ENCODE measurements at regions not wholly inside any gene's neighbourhood (a gene's known extent, or its start where the extent isn't known, plus 50 kb on each side); places are given as distances from the start of the nearest gene placed in this dataset.

- H3K4me1 Mint-ChIP-seq = peaks cover 2% of the 10 kb centered on the region
- H3K9me3 ChIP-seq (ENCODE audit: control insufficient read depth, low read length, poor library complexity, severe bottlenecking) = no peaks in the 10 kb centered on the region
- no peak for DNase-seq
- peaks cover 4% of the 10 kb centered on the region for H3K36me3 Mint-ChIP-seq (ENCODE audit: low read depth)
- H3K27me3 Mint-ChIP-seq = peaks cover 24% of the 10 kb centered on the region
- ATAC-seq = no peak
- H3K27ac Mint-ChIP-seq = no peak overlapping the region
- H3K4me3 Mint-ChIP-seq = no peak overlapping the region
Measured at GRCh38 chr6:125480571-125480970, 178.8 kb upstream of the HDDC2 start.

GRCh38 chr6:125481056-125481455 lies 179.3 kb upstream of the HDDC2 start:
- H3K27ac Mint-ChIP-seq = no peak overlapping the region
- no peak overlapping the region for H3K4me3 Mint-ChIP-seq
- DNase-seq (no peak), ATAC-seq (no peak)
- H3K4me1 Mint-ChIP-seq = peaks cover 2% of the 10 kb centered on the region
- peaks cover 20% of the 10 kb centered on the region for H3K27me3 Mint-ChIP-seq
- no peaks in the 10 kb centered on the region for H3K9me3 ChIP-seq (ENCODE audit: control insufficient read depth, low read length, poor library complexity, severe bottlenecking)
- H3K36me3 Mint-ChIP-seq (ENCODE audit: low read depth) = peaks cover 4% of the 10 kb centered on the region

GRCh38 chr6:125485757-125486156 lies 184.0 kb upstream of the HDDC2 start:
- peaks cover 29% of the 10 kb centered on the region for H3K27me3 Mint-ChIP-seq
- H3K4me1 Mint-ChIP-seq = peaks cover 2% of the 10 kb centered on the region
- no peak overlapping the region for H3K4me3 Mint-ChIP-seq
- DNase-seq (no peak), ATAC-seq (no peak)
- peaks cover 4% of the 10 kb centered on the region for H3K36me3 Mint-ChIP-seq (ENCODE audit: low read depth)
- H3K27ac Mint-ChIP-seq = no peak overlapping the region
- no peaks in the 10 kb centered on the region for H3K9me3 ChIP-seq (ENCODE audit: control insufficient read depth, low read length, poor library complexity, severe bottlenecking)

DNA sequence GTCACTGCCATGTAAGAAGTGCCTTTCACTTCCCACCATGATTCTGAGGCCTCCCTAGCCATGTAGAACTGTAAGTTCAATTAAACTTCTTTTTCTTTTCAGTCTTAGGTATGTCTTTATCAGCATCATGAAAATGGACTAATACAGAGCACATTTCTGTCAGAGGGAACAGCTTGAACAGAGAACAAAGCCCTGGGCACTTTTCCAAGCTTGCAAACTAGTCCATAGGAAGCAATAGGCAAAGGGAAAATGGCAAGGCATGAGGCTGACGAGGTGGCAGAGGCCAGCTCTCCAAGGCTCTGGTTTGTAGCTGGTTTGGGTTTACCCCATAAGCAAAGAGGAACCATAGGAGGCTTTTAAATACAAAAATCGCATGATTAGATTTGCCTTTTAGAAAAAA lies 185.1 kb upstream of the HDDC2 start:
- Mint-ChIP-seq H3K4me1 (peaks cover 2% of the 10 kb centered on the region), H3K27ac (no peak overlapping the region), H3K36me3 (ENCODE audit: low read depth) (peaks cover 4% of the 10 kb centered on the region), H3K4me3 (no peak overlapping the region), H3K27me3 (peaks cover 39% of the 10 kb centered on the region)
- H3K9me3 ChIP-seq (ENCODE audit: control insufficient read depth, low read length, poor library complexity, severe bottlenecking) = no peaks in the 10 kb centered on the region
- DNase-seq (no peak), ATAC-seq (no peak)

DNA sequence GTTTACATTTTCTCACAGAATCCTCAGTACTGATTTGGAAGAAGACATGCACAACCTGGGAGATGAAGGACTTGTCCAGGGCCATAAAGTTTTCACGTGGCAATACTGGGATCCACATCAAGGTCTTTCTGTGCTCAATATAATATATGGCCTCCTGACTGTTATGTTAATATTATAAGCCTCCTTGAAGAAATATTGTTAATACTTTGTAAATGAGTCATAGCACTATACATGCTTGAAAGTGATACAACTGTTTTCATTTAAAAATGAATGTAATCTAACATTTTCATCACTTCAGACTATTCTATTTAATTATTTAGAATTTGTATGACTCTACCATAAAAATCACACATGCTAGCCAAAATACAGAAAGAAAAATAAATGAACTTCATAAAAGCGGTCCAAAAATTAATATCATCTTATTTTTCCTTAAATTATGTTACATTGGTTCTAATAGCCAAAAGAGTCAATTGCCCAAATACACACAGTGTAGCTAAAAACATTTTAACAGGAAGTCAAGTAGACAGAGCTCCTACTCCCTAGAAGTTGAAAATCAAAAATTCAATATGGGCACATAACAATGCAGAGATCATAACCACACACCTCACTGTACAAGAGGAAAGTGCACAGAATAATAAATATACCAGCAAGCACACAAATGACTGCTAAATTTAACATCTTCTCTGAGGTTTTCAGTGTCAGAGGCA lies 188.0 kb upstream of the HDDC2 start:
- H3K36me3 Mint-ChIP-seq (ENCODE audit: low read depth) = peaks cover 2% of the 10 kb centered on the region
- H3K27me3 Mint-ChIP-seq = peaks cover 29% of the 10 kb centered on the region
- no peaks in the 10 kb centered on the region for H3K9me3 ChIP-seq (ENCODE audit: control insufficient read depth, low read length, poor library complexity, severe bottlenecking)
- no peak overlapping the region for H3K27ac Mint-ChIP-seq
- ATAC-seq (no peak), DNase-seq (no peak)
- no peak overlapping the region for H3K4me3 Mint-ChIP-seq
- no peaks in the 10 kb centered on the region for H3K4me1 Mint-ChIP-seq

DNA sequence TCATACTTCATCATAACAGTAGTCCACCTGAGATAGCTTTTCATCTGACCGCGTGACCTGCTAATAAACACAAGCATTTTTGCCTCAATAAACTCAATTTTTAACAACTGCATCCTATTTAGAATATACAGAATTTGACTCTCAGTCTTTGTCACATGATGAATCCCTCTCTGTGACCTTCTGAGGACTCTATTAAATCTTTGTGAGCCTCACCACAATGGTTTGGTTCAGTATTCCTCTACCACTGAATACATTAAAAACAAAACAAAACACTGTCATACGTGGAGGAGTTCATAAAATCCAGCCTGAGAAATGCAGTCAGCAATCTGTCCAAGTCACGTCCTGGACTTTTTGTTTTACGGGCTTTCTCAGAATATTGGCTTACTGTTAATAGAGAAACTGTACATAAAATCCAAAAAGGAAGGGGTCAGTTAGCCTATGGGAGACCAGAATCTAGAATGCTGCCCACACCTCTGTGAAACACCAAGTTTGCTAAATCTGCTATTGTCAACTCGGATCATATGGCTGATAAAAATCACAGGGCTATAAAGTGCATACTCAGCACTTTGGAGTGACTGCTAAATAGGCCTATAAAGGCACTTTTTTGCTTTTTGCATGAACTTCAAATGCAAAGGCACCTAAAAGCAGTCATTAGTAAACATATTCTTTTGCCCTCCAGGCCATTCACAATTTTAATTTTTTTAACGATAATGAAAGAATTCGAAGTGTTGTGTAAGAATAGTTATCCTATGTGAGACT lies 190.3 kb upstream of the HDDC2 start:
- H3K27me3 Mint-ChIP-seq = peaks cover 25% of the 10 kb centered on the region
- H3K27ac Mint-ChIP-seq = no peak overlapping the region
- no peak for ATAC-seq
- DNase-seq = no peak
- H3K4me1 Mint-ChIP-seq = no peaks in the 10 kb centered on the region
- no peaks in the 10 kb centered on the region for H3K9me3 ChIP-seq (ENCODE audit: control insufficient read depth, low read length, poor library complexity, severe bottlenecking)
- peaks cover 2% of the 10 kb centered on the region for H3K36me3 Mint-ChIP-seq (ENCODE audit: low read depth)
- H3K4me3 Mint-ChIP-seq = no peak overlapping the region

DNA sequence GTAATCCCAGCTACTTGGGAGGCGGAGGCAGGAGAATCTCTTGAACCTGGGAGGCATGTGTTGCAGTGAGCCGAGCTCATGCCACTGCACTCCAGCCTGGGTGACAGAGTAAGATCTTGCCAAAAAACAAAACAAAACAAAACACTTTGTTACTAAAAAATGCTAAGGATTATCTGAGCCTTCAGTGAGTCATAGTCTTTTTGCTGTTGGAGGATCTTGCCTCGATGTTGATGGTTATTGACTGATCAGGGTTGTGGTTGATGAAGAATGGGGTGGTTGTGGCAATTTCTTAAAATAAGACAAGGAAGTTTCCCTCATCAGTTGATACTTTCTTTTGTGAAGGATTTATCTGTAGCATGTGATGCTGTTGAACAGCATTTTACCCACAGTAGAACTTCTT lies 196.8 kb upstream of the HDDC2 start:
- peaks cover 8% of the 10 kb centered on the region for H3K27me3 Mint-ChIP-seq
- no peaks in the 10 kb centered on the region for H3K9me3 ChIP-seq (ENCODE audit: control insufficient read depth, low read length, poor library complexity, severe bottlenecking)
- DNase-seq (no peak), ATAC-seq (no peak)
- no peaks in the 10 kb centered on the region for H3K4me1 Mint-ChIP-seq
- H3K36me3 Mint-ChIP-seq (ENCODE audit: low read depth) = no peaks in the 10 kb centered on the region
- no peak overlapping the region for H3K27ac Mint-ChIP-seq
- no peak overlapping the region for H3K4me3 Mint-ChIP-seq

- no peak for ATAC-seq
Measured at GRCh38 chr6:125499535-125499934, 197.8 kb upstream of the HDDC2 start.

DNA sequence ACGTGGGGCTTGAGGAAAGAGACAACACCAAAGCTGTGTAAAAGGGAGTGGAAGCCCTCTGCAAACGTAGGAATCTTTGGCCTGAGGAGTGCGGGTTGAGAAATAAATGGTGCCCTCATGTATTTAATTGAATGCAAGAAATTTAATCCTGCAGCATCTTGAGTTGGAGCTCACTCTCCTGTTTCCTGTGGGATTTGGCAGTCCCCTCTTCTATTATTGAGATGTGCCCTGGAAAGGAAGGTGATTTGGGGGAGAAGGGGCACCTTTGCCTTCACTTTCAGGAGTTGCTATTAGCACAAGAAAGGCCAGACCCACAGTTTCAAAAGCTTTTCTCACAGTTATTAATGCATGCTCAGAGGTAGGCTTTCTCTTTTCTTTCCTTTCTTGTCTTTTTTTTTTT lies 201.4 kb upstream of the HDDC2 start:
- peaks cover 18% of the 10 kb centered on the region for H3K27me3 Mint-ChIP-seq
- H3K4me3 Mint-ChIP-seq = no peak overlapping the region
- H3K9me3 ChIP-seq (ENCODE audit: control insufficient read depth, low read length, poor library complexity, severe bottlenecking) = no peaks in the 10 kb centered on the region
- H3K36me3 Mint-ChIP-seq (ENCODE audit: low read depth) = no peaks in the 10 kb centered on the region
- no peak for ATAC-seq
- DNase-seq = no peak
- H3K4me1 Mint-ChIP-seq = no peaks in the 10 kb centered on the region
- no peak overlapping the region for H3K27ac Mint-ChIP-seq

More at GRCh38 chr6:125499535-125499934, 197.8 kb upstream of the HDDC2 start:
- H3K27me3 Mint-ChIP-seq = peaks cover 13% of the 10 kb centered on the region
- no peak for DNase-seq
- no peak overlapping the region for H3K27ac Mint-ChIP-seq
- no peaks in the 10 kb centered on the region for H3K9me3 ChIP-seq (ENCODE audit: control insufficient read depth, low read length, poor library complexity, severe bottlenecking)
- H3K4me1 Mint-ChIP-seq = no peaks in the 10 kb centered on the region
- H3K36me3 Mint-ChIP-seq (ENCODE audit: low read depth) = no peaks in the 10 kb centered on the region
- H3K4me3 Mint-ChIP-seq = no peak overlapping the region

DNA sequence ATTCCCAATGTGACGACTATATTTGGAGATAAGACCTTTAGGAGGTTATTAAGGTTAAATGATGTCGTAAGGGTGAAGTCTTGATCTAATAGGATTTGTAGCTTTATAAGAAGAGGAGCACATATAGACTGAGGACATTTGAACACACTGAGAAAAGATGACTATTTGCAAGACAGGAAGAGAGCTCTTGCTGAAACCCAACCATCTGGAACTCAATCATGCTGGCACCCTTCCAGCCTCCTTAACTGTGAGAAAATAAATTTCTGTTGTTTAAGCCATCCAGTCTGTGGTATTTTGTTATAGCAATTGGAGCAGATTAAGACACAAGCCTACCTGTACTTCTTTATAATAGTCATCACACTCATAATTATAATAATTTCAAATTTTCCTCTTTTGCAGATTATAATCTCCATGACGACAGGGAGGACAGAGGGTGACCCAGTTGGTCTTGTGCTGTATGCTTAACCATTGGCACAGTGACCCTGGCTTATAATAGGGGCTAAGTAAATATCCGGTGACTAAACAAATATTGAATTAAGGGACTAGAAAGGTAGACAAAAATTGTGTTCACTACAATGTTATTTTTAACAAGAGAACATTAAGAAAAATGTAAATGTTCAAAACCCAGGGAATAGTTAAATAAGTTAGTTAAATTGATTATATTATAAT lies 206.4 kb upstream of the HDDC2 start:
- Mint-ChIP-seq H3K27ac (no peak overlapping the region), H3K27me3 (peaks cover 26% of the 10 kb centered on the region), H3K4me3 (no peak overlapping the region), H3K4me1 (no peaks in the 10 kb centered on the region), H3K36me3 (ENCODE audit: low read depth) (no peaks in the 10 kb centered on the region)
- no peaks in the 10 kb centered on the region for H3K9me3 ChIP-seq (ENCODE audit: control insufficient read depth, low read length, poor library complexity, severe bottlenecking)
- ATAC-seq (no peak), DNase-seq (no peak)

- no peak for DNase-seq
- H3K4me3 Mint-ChIP-seq = no peak overlapping the region
- ATAC-seq = no peak
- peaks cover 24% of the 10 kb centered on the region for H3K27me3 Mint-ChIP-seq
- no peak overlapping the region for H3K27ac Mint-ChIP-seq
- no peaks in the 10 kb centered on the region for H3K36me3 Mint-ChIP-seq (ENCODE audit: low read depth)
- H3K4me1 Mint-ChIP-seq = no peaks in the 10 kb centered on the region
- H3K9me3 ChIP-seq (ENCODE audit: control insufficient read depth, low read length, poor library complexity, severe bottlenecking) = no peaks in the 10 kb centered on the region
Measured at GRCh38 chr6:125508793-125509192, 207.0 kb upstream of the HDDC2 start.

DNA sequence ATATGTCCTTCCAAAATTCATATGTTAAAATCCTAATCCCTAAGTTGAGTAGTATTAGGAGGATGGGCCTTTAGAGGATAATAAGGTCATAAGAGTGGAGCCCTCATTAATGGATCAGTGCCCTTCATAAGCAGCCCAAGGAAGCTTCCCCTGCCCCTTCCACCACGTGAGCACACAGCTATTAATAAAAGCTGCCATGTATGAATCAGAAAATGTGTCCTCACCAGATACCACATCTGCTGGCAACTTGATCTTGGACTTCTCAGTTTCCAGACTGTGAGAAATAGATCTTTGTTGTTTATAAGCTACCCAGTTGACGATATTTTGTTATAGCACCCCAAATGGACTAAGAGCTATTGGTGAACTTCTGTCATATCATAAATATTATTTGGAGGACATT lies 207.7 kb upstream of the HDDC2 start:
- DNase-seq (no peak), ATAC-seq (no peak)
- no peaks in the 10 kb centered on the region for H3K9me3 ChIP-seq (ENCODE audit: control insufficient read depth, low read length, poor library complexity, severe bottlenecking)
- Mint-ChIP-seq H3K4me1 (no peaks in the 10 kb centered on the region), H3K27ac (no peak overlapping the region), H3K27me3 (peaks cover 19% of the 10 kb centered on the region), H3K36me3 (ENCODE audit: low read depth) (no peaks in the 10 kb centered on the region), H3K4me3 (no peak overlapping the region)

GRCh38 chr6:125510405-125510804 lies 208.6 kb upstream of the HDDC2 start:
- Mint-ChIP-seq H3K36me3 (ENCODE audit: low read depth) (no peaks in the 10 kb centered on the region), H3K27ac (no peak overlapping the region), H3K4me1 (no peaks in the 10 kb centered on the region), H3K27me3 (peaks cover 18% of the 10 kb centered on the region), H3K4me3 (no peak overlapping the region)
- no peak for DNase-seq
- no peak for ATAC-seq
- no peaks in the 10 kb centered on the region for H3K9me3 ChIP-seq (ENCODE audit: control insufficient read depth, low read length, poor library complexity, severe bottlenecking)

All from T-helper 17 cell (primary cell).